ENCODE measurements at regions not wholly inside any gene's neighbourhood (a gene's known extent, or its start where the extent isn't known, plus 50 kb on each side); places are given as distances from the start of the nearest gene placed in this dataset.

GRCh38 chr2:72011791-72012190 is 135.9 kb downstream of the CYP26B1 start:
- TF ChIP-seq, protein P1, sequence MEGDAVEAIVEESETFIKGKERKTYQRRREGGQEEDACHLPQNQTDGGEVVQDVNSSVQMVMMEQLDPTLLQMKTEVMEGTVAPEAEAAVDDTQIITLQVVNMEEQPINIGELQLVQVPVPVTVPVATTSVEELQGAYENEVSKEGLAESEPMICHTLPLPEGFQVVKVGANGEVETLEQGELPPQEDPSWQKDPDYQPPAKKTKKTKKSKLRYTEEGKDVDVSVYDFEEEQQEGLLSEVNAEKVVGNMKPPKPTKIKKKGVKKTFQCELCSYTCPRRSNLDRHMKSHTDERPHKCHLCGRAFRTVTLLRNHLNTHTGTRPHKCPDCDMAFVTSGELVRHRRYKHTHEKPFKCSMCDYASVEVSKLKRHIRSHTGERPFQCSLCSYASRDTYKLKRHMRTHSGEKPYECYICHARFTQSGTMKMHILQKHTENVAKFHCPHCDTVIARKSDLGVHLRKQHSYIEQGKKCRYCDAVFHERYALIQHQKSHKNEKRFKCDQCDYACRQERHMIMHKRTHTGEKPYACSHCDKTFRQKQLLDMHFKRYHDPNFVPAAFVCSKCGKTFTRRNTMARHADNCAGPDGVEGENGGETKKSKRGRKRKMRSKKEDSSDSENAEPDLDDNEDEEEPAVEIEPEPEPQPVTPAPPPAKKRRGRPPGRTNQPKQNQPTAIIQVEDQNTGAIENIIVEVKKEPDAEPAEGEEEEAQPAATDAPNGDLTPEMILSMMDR (conservative IDR thresholded peaks at IDR 0.05; ENCODE audit: low read depth, low read length): no peak
- Histone ChIP-seq H3K27me3 (ENCODE audit: insufficient read depth, low read depth) (no peaks in the 10 kb centered on the region), H3K36me3 (ENCODE audit: insufficient read depth) (no peaks in the 10 kb centered on the region), H3K4me2 (no peak overlapping the region), H3K9ac (no peak overlapping the region), H3K4me1 (ENCODE audit: low read depth, poor library complexity, severe bottlenecking) (no peaks in the 10 kb centered on the region), H3K79me2 (ENCODE audit: insufficient read depth, low read depth) (no peaks in the 10 kb centered on the region), H3K4me3 (IDR thresholded peaks at IDR 0.05; ENCODE audit: insufficient read depth, low read depth, low read length) (no peak overlapping the region), H4K20me1 (ENCODE audit: insufficient read depth) (no peaks in the 10 kb centered on the region), H3K27ac (no peak overlapping the region), H2AFZ (ENCODE audit: low read depth) (no peak overlapping the region)

DNA sequence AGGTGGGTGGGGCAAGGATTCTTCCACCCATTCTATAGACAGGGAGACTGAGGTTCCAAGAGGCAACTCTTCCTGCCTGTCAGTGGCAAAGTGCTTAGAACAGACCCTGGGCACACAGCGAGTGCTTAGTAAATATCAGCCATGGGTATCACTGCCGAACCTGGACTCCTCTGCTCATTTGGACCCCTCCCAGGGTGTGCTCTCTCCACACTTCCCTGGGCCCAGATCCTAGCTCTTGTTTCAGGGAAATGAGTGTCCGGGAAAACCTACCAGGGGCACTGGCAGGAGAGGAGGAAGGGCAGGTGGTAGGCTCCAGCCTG is 136.3 kb downstream of the CYP26B1 start:
- Histone ChIP-seq H3K27ac (no peak overlapping the region), H3K36me3 (ENCODE audit: insufficient read depth) (no peaks in the 10 kb centered on the region), H4K20me1 (ENCODE audit: insufficient read depth) (no peaks in the 10 kb centered on the region), H3K4me2 (no peak overlapping the region), H2AFZ (ENCODE audit: low read depth) (no peak overlapping the region), H3K4me3 (IDR thresholded peaks at IDR 0.05; ENCODE audit: insufficient read depth, low read depth, low read length) (no peak overlapping the region), H3K9ac (no peak overlapping the region), H3K27me3 (ENCODE audit: insufficient read depth, low read depth) (no peaks in the 10 kb centered on the region), H3K4me1 (ENCODE audit: low read depth, poor library complexity, severe bottlenecking) (no peaks in the 10 kb centered on the region), H3K79me2 (ENCODE audit: insufficient read depth, low read depth) (no peaks in the 10 kb centered on the region)
- TF ChIP-seq, protein P1 (conservative IDR thresholded peaks at IDR 0.05; ENCODE audit: low read depth, low read length): no peak

- Histone ChIP-seq H3K9ac (no peak overlapping the region), H2AFZ (ENCODE audit: low read depth) (no peak overlapping the region; the same call in 1 of the 2 replicates), H3K27ac (no peak overlapping the region), H3K4me1 (ENCODE audit: low read depth, poor library complexity, severe bottlenecking) (no peaks in the 10 kb centered on the region), H4K20me1 (ENCODE audit: insufficient read depth) (no peaks in the 10 kb centered on the region), H3K4me3 (IDR thresholded peaks at IDR 0.05; ENCODE audit: insufficient read depth, low read depth, low read length) (no peak overlapping the region), H3K4me2 (no peak overlapping the region), H3K79me2 (ENCODE audit: insufficient read depth, low read depth) (no peaks in the 10 kb centered on the region), H3K27me3 (ENCODE audit: insufficient read depth, low read depth) (no peaks in the 10 kb centered on the region), H3K36me3 (ENCODE audit: insufficient read depth) (no peaks in the 10 kb centered on the region)
- TF ChIP-seq, protein P1 (conservative IDR thresholded peaks at IDR 0.05; ENCODE audit: low read depth, low read length): no peak
Measured at GRCh38 chr2:72010647-72011369, 136.9 kb downstream of the CYP26B1 start.

GRCh38 chr2:72008608-72009007 is 139.1 kb downstream of the CYP26B1 start:
- no peaks in the 10 kb centered on the region for H3K79me2 ChIP-seq (ENCODE audit: insufficient read depth, low read depth)
- no peak overlapping the region for H3K27ac ChIP-seq
- H3K4me2 ChIP-seq: no peak overlapping the region
- TF ChIP-seq, protein P1 (conservative IDR thresholded peaks at IDR 0.05; ENCODE audit: low read depth, low read length): no peak
- no peak overlapping the region for H3K9ac ChIP-seq
- no peaks in the 10 kb centered on the region for H3K4me1 ChIP-seq (ENCODE audit: low read depth, poor library complexity, severe bottlenecking)
- H3K36me3 ChIP-seq (ENCODE audit: insufficient read depth): no peaks in the 10 kb centered on the region
- no peak overlapping the region for H2AFZ ChIP-seq (ENCODE audit: low read depth)
- H3K4me3 ChIP-seq (IDR thresholded peaks at IDR 0.05; ENCODE audit: insufficient read depth, low read depth, low read length): no peak overlapping the region
- H3K27me3 ChIP-seq (ENCODE audit: insufficient read depth, low read depth): no peaks in the 10 kb centered on the region
- H4K20me1 ChIP-seq (ENCODE audit: insufficient read depth): no peaks in the 10 kb centered on the region
